VCaP (cell line): ENCODE measurements at regions not wholly inside any gene's neighbourhood (a gene's known extent, or its start where the extent isn't known, plus 50 kb on each side); places are given as distances from the start of the nearest gene placed in this dataset.
A peak's percentile ranks its signal among the peaks of the same experiment; 100 is the strongest.

Experiments
- H3K27ac ChIP-seq: fragments of 450-650 bp; 2 replicates; pipeline ENCODE4 v1.5.1; 2017
- CTCF ChIP-seq: fragments of 450-650 bp; conservative IDR thresholded peaks from 2 replicates; pipeline ENCODE4 v1.5.1; 2017; ENCODE audit warnings: mild to moderate bottlenecking, moderate library complexity

- TF ChIP-seq CTCF: no peak
- H3K27ac ChIP-seq: peak overlapping the region; percentile 90
These were observed 766.0 kb upstream of the MAP3K7 start for GRCh38 chr6:91352878-91353277.

GRCh38 chr6:91352321-91352720 lies 765.4 kb upstream of the MAP3K7 start:
- H3K27ac ChIP-seq: peak overlapping the region; percentile 90
- no peak for TF ChIP-seq CTCF

- TF ChIP-seq CTCF: no peak
- H3K27ac ChIP-seq: peak overlapping the region; percentile 90
These were observed 763.5 kb upstream of the MAP3K7 start for GRCh38 chr6:91350146-91350908.

- H3K27ac ChIP-seq: no peak overlapping the region
- no peak for TF ChIP-seq CTCF
These were observed 754.6 kb upstream of the MAP3K7 start for GRCh38 chr6:91341473-91341872.

GRCh38 chr6:91340896-91341395 lies 754.1 kb upstream of the MAP3K7 start:
- H3K27ac ChIP-seq: no peak overlapping the region
- no peak for TF ChIP-seq CTCF

- H3K27ac ChIP-seq: no peak overlapping the region
- no peak for TF ChIP-seq CTCF
These were observed 751.1 kb upstream of the MAP3K7 start for GRCh38 chr6:91337967-91338366.

GRCh38 chr6:91330896-91331295 lies 744.0 kb upstream of the MAP3K7 start:
- H3K27ac ChIP-seq: no peak overlapping the region
- TF ChIP-seq CTCF: no peak
